ENCODE measurements at regions not wholly inside any gene's neighbourhood (a gene's known extent, or its start where the extent isn't known, plus 50 kb on each side); places are given as distances from the start of the nearest gene placed in this dataset.
"Not testable (repeated sequence)": the region's sequence is repeated elsewhere in the genome, so short reads cannot be mapped to it uniquely, and the experiment has no call there.

DNA sequence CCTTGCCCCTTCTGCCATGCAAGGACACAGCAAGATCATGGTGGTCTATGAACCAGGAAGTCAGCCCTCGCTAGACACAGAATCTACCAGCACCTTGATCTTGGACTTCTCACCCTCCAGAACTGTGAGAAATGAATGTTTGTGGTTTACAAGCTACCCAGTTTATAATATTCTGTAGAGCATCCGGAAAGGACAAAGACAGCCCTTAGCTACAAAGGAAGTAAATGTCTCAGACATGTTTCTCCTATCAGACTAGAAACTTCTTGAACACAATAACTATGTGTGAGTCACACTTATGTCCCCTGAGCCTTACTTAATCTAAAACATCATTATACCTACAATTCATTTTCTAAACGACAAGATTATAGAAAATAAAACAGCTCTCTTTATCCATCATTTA, 176.7 kb downstream of the KLHL28 start:
- DNase-seq (ENCODE audit: low read depth) = peak; percentile 1

DNA sequence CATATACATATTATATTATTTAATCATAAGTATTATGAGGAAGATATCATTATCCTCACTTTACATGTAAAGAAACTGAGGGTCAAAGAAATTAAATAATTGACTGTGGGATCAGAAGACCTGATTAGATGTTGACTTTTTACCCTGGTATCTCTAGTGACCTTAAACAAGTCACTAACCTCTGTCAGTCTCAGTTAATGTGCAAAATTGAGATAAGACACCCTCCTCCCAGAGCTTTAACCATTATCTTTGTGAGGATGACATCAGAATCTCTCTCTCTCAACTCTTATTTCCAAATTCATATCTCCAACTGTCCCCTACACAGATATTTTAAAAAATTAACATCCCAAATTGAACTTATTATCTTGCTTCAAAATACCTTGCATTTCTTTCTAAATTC, 177.8 kb downstream of the KLHL28 start:
- DNase-seq (ENCODE audit: low read depth) = no peak

DNA sequence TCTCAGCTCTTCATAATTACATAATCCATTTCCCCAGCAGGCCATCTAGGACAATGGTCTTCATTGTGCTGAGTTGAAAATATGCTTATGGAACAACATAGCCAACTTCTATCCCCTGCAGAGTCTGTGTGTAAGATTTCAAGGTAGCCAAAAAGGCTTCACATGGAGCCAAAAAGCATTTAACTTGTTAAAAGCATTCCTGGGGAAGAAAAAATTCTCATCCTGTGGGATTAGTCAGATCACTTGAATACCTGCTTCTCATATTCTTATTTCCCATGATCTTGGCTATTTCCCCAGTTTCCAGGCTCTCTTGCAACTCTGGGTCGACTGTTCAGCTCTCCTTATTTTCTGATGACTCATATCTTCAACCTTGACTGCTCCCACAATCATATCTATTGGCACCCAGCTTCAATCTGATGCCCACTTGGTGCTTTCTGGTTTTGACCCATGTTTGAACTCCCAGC, 178.9 kb downstream of the KLHL28 start:
- DNase-seq (ENCODE audit: low read depth) = peak; percentile 15

DNA sequence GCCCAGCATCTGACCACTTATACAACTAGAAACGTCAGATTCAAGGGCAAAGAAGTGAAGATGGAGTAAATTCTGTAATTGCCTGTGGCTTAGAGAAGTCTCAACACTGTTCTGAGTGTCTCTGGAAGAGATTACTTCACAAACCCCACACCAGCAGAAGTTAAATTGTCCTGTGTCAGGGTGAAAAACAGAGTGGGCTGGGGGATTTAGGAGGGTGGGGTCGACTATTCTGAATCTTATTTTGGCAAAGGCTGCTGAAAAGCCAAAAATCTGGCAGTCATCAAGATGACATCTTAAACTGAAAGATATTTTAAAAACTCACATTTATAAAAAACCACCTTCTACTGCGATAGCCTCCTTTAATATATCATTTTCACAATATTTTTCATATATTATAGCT, 180.8 kb downstream of the KLHL28 start:
- DNase-seq (ENCODE audit: low read depth) = no peak

DNA sequence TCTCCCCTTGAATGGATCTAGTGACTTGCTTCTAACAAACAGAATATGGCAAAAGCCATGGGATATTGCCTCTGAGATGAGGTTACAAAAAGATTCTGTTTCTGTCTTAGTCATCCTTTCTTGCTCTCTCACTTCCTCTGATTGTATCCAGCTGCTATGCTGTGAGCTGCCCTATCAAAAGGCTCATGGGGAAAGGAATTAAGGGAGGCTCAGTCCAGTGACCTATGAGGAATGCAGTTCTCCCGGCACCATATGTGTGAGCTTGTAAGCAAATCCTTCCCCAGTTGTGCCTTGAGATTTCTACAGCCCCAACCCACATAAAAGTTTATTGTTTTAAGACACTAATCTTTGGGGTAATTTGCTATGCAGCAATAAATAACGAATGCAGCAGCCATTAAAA, 183.1 kb downstream of the KLHL28 start:
- peak; percentile 47 for DNase-seq (ENCODE audit: low read depth)

DNA sequence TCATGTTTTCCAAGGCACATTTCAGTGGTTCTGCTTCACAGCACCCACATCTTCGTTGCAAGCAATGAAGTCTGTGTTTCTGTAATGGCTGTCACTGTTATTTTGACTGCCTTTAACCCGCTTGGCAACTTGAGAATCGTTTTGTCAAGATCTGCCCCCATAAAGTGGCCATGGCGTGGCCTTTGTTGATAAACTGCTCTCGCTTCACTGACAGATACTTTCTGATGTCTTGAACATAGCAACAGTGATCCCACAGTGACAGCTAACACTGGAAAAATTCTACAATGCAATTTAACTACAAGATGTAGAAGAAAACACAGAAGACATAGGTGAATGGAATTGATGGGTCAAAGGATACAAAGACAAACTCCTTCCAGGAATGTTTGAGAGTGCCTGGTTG, 184.2 kb downstream of the KLHL28 start:
- no peak for DNase-seq (ENCODE audit: low read depth)

DNA sequence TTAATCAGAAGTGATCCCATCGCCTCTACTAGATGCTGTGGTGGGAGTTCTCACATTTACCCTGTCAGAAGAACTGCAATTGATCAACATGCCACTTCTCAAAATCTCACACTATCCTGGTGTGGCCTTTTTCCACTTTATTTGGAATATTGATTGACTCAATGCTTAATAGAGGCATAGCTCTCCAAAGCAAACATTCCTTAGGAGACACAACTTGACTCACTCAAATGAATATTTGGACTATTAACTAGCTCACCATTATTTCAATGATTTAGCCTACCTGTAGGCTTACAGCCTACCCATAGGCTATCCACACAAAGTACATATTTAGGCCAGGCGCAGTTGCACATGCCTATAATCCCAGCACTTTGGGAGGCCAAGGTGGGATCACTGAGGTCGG, 186.5 kb downstream of the KLHL28 start:
- no peak for DNase-seq (ENCODE audit: low read depth)

DNA sequence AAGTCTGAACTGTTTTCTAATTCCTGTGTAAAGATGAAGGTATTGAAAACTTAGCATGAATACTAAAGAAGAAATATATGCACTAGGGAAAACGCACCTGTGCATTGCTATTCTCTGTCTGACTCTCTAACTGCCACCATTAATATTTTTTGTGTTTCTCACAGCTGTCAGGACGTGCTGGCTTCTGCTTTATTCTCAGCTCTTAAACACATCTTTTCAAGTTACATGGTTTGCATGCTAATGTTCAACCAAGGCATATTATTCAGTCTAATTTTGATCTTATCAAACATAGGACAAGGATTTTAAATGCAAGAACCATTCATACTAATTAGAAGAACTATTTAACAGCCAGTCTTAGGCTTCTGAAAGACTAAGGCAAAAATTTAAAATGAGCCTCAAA, 187.4 kb downstream of the KLHL28 start:
- no peak for DNase-seq (ENCODE audit: low read depth)

DNA sequence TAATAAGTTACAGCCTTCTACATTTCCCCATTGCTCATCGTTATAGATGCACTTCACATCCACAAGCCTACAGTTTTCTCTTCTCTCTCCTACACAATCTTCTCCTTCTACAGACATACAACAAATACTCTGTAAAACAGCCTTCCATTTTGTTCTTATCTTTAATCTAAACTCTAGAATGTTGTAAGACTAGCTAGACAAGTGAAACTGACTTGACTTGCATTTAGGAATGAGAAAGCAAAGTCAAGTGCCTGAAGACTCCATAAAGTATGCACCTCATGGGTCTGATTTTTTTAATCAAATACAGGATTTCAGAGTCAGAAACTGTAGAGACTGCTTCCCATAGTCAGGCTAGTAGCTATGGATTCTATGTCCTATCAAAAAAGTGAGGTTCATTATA, 190.3 kb downstream of the KLHL28 start:
- DNase-seq (ENCODE audit: low read depth) = no peak

DNA sequence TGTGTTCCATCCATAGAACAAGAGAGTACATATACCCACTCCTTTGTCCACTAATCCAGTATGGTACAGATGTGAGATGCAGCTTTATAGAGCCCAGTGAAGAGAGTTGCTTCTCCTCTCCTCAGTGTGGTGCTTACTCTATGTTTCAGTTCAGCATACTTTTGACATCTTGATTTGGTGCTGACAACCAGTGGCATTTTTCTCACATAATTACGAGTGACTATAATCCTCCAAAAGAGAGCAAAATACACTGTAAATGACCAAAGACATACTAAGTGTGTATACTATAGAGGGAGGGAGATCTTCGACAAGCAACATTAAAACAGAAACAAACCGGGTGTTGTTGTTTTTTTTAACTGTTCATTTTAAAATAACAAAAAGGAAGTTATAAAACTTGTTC, 191.5 kb downstream of the KLHL28 start:
- DNase-seq (ENCODE audit: low read depth) = no peak

DNA sequence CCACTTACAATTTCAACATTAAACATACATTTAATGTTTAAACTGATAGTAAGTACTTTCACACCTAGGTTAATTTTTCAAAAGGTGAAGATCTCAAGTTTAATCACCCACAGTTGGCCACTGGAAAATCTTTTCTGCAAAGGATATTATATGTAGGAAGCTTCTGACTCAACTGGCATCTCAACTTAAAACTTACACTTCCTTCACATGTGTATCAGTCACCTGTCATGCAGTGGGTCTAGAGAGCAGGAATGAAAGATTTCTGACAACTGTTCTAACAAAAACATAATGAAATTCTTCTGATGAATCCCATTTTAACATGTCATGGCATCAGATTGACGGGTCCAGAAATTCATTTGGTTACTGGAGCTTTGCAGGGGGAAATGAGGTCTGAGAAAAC, 192.8 kb downstream of the KLHL28 start:
- DNase-seq (ENCODE audit: low read depth) = no peak

DNA sequence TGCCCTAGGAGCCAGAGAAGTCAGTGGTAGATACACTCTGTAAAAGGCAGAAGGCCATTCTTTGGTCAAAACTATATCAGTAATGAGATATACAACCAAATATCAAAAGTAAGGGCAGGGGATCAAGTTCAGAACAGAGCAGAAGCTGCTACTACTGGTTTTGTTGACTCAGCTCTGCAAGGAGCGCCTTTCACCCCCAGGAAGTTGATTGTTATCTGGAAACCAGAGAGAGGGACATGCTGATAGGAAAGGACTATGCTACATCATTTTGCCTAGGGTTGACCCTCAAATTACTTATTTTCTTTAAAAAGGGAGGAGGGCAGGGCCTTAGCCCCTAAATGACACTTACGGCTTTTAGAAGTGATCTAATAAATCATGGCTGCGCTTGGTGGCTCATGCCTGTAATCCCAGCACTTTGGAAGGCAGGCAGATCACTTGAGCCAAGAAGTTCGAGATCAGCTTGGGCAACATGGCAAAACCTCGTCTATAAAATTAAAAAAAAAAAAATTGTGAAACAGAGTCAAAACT, 194.0 kb downstream of the KLHL28 start:
- DNase-seq (ENCODE audit: low read depth) = no peak

DNA sequence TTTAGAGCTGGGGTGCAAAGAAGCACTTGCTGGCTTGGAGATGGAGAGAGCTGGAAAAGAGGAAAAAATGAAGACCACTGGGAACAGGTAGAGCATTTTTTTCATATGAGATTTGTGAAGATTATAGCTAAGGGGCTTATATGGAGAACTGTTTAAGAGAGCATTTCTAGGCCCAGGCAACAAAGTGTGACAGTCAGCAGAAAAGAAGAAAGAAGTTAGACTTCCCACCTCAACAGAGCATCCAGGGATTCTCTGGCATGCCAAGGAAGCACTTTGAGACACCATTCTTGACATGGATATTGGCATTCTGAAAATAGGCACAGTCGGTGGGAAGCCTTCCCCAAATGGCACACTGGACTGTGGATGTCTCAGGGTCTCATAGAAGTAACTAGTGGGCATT, 195.5 kb downstream of the KLHL28 start:
- no peak for DNase-seq (ENCODE audit: low read depth)

DNA sequence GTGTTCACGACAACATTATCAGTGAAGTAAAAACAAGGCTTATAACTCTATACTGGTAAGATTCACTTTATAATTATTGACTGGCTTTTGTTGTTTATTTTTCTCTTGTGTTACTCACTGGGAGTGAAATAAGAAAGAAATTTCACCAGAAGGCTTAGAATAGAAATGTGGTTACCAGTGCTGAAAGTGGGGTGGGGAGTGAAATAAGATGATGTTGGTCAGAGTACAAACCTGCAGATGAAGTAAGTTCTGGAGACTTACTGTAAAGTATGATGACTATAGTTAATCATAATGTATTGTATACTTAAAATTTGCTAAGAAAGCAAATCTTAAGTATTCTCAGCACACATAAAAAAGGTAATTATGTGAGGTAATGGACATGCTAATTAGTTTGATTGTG, 198.4 kb downstream of the KLHL28 start:
- DNase-seq (ENCODE audit: low read depth) = no peak

DNA sequence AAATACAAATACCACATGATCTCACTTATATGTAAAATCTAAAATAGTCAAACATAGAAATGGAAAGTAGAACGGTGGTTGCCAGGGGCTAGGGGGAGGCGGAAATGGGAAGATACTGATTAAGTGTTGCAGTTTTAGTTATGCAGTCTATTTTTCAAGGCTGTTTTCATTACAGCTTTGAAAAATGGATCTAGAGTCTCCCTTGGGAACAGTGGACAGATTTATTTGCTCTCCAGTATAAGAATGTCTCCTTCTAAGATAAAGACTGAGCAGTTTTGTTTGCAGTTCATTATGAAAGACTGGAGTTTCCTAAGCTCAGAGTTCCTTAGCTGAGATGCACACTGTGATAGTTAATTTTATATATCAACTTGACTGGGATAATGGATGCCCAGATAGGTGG, 202.5 kb downstream of the KLHL28 start:
- DNase-seq (ENCODE audit: low read depth) = no peak

DNA sequence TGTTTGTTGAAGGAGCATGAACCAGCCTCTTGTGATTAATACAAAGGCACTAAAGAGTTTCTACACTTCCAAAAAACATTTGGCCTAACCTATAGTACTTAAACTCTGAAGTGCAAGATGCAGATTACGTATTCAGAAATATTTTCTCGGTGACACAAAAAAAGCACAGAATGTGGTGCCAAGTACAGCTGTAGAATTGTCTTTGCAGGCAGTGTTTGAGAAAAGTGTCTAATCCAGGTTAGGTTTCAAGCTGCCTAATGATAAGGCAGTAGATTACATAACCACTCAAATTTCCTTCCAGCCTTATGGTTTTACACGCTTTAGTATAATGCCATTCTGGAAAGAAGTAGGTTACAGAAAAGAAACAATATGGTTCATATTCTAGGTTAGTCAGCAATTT, 205.2 kb downstream of the KLHL28 start:
- DNase-seq (ENCODE audit: low read depth) = no peak

DNA sequence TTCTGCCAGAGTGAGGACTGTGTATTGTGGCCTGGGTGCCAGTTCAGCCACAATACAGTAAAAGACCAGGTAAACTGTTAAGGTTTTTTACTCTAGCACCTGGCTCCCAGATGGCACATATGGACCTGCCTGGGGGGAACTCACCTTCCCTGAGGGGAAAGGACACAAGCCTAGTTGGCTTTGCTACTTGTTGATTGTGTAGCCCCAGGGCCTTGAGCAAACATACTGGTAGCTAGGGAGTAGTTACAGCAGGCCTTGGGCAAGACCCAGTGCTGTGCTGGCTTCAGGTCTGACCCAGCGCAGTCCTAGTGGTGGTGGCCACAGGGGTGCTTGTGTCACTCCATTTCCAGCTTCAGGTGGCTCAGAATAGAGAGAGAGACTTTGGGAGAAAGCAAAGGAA, 216.4 kb downstream of the KLHL28 start:
- DNase-seq (ENCODE audit: low read depth) = no peak

DNA sequence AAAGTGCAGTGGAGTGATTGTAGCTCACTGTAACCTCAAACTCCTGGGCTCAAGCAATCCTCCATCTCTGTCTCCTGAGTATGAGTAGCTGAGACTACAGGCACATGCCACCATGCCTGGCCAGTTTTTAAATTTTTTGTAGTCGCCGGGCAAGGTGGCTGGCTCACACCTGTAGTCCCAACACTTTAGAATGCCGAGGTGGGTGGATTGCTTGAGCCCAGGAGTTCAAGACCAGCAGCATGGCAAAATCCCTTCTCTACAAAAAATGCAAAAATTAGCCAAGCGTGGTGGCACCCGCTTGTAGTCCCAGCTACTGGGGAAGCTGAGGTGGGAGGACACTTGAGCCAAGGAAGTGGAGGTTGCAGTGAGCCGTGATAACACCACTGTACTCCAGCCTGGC, 219.5 kb downstream of the KLHL28 start:
- no peak for DNase-seq (ENCODE audit: low read depth)

DNA sequence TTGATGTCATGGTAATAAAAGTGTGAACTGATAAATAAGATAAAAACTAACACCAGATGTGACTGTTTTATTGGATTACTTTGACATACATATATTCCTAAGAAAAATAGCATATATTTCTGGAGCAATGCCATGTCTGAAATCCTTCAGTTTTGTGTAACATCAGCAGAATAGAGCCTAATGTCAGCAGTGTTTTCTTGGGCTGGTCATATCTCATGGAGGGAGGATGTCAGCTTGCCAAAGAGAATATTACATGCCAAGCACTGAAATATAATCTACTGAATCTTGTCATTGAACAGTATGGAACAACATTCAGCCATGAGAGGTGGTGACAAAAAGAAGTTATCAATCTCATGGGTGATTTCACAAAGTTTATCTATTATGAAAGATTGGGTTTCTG, 220.3 kb downstream of the KLHL28 start:
- no peak for DNase-seq (ENCODE audit: low read depth)

DNA sequence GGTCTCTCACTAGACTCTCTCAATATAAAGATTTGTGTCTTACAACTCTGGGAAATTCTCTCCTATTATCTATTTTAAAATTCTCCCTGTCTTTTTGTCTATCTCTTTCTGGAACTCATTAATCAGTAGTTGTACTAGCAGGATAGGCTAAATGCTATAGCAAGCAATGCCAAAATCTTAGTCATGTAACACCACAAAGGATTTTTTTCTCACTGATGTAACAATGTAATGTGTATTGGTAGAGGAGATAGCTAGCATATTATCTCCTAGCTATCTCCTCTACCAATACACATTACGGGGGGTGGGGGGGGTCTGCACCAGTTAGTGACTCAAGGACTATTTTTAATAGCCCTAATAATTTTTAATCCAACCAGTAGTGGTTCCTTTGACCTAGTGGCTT, 225.4 kb downstream of the KLHL28 start:
- DNase-seq (ENCODE audit: low read depth) = no peak

DNA sequence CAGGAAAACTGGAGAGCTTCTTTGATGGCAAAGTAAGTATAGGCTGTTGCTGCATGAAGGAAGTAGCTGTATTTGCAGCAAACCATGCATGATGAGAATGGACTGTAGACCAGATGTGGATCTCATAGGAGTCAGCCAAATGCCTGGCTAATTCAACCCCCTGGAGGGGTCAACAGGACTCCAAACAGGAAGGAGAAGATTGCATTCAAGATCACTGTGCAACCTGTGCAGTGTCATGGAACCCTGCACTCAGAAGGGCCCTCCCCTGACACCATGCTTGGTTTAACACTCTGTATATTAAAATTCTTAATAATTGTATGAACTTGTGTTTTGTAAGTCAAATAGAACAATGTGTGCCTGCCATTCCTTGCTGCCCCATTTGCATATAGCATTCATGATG, 225.1 kb upstream of the FSCB start:
- no peak for DNase-seq (ENCODE audit: low read depth)

DNA sequence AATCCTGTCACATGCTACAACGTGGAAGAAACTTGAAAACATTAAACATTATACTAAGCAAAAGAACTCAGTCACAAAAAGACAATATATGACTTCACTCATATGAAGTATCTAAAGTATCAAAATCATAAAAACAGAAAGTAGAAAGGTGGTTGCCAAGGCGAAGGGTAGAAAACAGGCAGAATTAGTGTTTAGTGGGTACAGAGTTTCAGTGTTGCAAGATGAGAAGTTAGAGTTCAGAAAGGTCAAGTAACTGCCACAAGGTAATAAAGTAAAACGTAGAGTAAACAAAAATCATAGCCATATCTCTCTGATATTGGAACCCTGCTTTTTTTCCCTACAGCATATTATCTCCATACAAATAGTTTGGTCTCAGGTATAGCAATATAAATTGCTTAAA, 223.8 kb upstream of the FSCB start:
- no peak for DNase-seq (ENCODE audit: low read depth)

DNA sequence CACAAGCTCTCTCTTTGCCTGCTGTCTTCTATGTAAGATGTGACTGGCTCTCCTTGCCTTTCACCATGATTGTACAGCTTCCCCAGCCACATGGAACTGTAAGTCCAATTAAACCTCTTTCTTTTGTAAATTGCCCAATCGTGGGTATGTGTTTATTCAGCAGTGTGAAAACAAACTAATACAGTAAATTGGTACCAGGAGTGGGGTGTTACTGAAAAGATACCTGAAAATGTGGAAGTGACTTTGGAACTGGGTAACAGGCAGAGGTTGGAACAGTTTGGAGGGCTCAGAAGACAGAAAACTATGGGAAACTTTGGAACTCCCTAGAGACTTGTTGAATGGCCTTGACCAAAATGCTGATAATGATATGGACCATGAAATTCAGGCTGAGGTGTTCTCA, 214.3 kb upstream of the FSCB start:
- not testable (repeated sequence) for DNase-seq (ENCODE audit: low read depth)

DNA sequence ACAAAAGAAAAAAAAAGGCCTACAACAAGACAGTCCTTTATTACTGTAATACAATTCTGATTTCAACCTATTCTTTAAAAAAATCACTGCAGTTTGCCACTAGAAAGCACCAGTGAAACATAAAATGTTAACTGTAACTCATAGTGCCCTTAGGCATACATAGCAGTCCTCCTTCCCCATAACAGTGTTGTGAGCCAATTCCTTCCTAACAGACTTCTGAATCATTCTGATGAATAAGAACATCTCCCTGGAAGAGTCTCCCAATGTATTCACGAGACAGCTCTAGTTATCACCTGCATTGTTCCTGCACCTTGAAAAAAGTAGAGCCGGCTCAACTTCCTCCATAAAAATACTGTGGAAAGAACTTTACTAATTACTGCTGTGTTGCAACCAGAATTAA, 213.6 kb upstream of the FSCB start:
- no peak for DNase-seq (ENCODE audit: low read depth)

Data from RPMI7951 (cell line).